ENCODE measurements at regions not wholly inside any gene's neighbourhood (a gene's known extent, or its start where the extent isn't known, plus 50 kb on each side); places are given as distances from the start of the nearest gene placed in this dataset.

DNA sequence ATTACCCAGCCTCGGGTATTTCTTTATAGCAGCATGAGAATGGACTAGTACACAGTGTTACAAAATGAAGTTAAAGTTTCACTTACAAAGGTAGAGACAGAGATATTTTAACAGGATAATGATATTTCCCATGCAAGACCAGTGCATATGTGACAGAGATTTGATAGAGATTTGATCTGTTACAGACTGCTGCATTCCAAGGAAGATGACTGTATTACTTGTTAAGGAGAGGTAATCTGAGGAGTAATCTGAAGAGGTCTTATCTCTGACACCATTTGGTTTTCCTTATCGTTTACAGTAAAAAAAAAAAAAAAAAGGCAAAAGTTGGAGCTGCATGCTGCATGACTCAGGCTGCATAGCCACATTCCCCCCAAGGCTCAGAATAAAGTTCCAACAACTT is 289.6 kb downstream of the POM121L12 start (continued):
- TF ChIP-seq RAD21 (IDR thresholded peaks at IDR 0.05 in 1 of 2, conservative IDR thresholded peaks at IDR 0.05 in 1 of 2; ENCODE audit: low read depth in 2 of 2, low read length in 2 of 2): no peak
- no peak for TF ChIP-seq EZH2 (IDR thresholded peaks at IDR 0.05; ENCODE audit: low read depth, low read length, severe bottlenecking)
- no peak for TF ChIP-seq JUND (IDR thresholded peaks at IDR 0.05; ENCODE audit: low read length)

Measured in H1 (cell line).